Endothelial cell of umbilical vein (primary cell): ENCODE measurements at regions not wholly inside any gene's neighbourhood (a gene's known extent, or its start where the extent isn't known, plus 50 kb on each side); places are given as distances from the start of the nearest gene placed in this dataset.

Source experiments
- BruUV-seq: library from RNA; stranded (reverse); fragments of 400-500 nt; replicated peaks from 2 replicates; lab custom pipeline; 2021; lab: Mats Ljungman, UMichigan
- CTCF ChIA-PET: fragments of 300-600, 350-600 bp; sonication (Branson Sonifier 250); formaldehyde crosslinking; loops from one replicate; lab custom pipeline; 2021; ENCODE audit warnings: antibody characterized with exemption, inconsistent platforms; lab: Charles Lee
- POLR2A ChIA-PET: fragments of 300-600, 350-600 bp; sonication (Branson Sonifier 250); formaldehyde crosslinking; loops from one replicate; lab custom pipeline; 2021; ENCODE audit warnings: antibody characterized with exemption, inconsistent platforms; lab: Charles Lee
- DNase-seq: peaks from one replicate; pipeline ENCODE4 v3.0.0-alpha.2; 2011; ENCODE audit warnings: low read depth, low spot score
- FAIRE-seq: peaks from 2 replicates; lab custom pipeline; 2011; peaks lifted over from hg19 to GRCh38; lab: Jason Lieb, UNC
- H2AFZ ChIP-seq: 2 replicates; pipeline ENCODE4 v1.6.0; 2012; ENCODE audit warnings: low read depth, low read length, control low read depth, inconsistent platforms
- H3K27ac ChIP-seq: 2 replicates; pipeline ENCODE4 v1.5.1; 2011; ENCODE audit warnings: low read depth, mild to moderate bottlenecking, control low read depth, low read length, moderate library complexity; ENCODE audit not compliant: insufficient read depth
- H3K27me3 ChIP-seq, 2 experiments: 2 replicates each; pipeline versions ENCODE4 v1.6.0 to v1.6.1; 2011; ENCODE audit warnings: low read length in 2 of 2, mixed read lengths in 1 of 2; ENCODE audit not compliant: control insufficient read depth in 2 of 2, insufficient read depth in 2 of 2
- H3K36me3 ChIP-seq, 2 experiments: 2 replicates in 1 of 2; 3 replicates in 1 of 2; pipeline ENCODE4 v1.5.1; 2011; ENCODE audit warnings: low read length in 2 of 2, mild to moderate bottlenecking in 1 of 2, moderate library complexity in 1 of 2; ENCODE audit not compliant: control insufficient read depth in 2 of 2, insufficient read depth in 2 of 2; ENCODE audit errors: extremely low read depth in 1 of 2
- H3K4me1 ChIP-seq: 3 replicates; pipeline ENCODE4 v1.5.1; 2011; ENCODE audit warnings: mild to moderate bottlenecking, low read length; ENCODE audit not compliant: control insufficient read depth, insufficient read depth; ENCODE audit errors: extremely low read depth
- H3K4me2 ChIP-seq: 2 replicates; pipeline ENCODE4 v1.6.1; 2011; ENCODE audit warnings: low read length, control low read depth, mixed read lengths; ENCODE audit not compliant: insufficient read depth
- H3K4me3 ChIP-seq, 3 experiments: fragments of 200-600 bp in 1 of 3; sonication (generic), shearing (Covaris generic) in 1 of 3; replicated peaks in 1 of 3; 2 replicates each; pipeline ENCODE4 v1.5.1; 2011 to 2016; ENCODE audit warnings: control low read depth in 3 of 3, low read length in 3 of 3, mild to moderate bottlenecking in 2 of 3, inconsistent platforms in 1 of 3, low read depth in 1 of 3, moderate library complexity in 1 of 3; ENCODE audit not compliant: insufficient read depth in 1 of 3
- H3K79me2 ChIP-seq: 2 replicates; pipeline ENCODE4 v1.6.0; 2012; ENCODE audit warnings: low read length, inconsistent platforms; ENCODE audit not compliant: control insufficient read depth, insufficient read depth
- H3K9ac ChIP-seq: replicated peaks from 2 replicates; pipeline ENCODE3; 2011; ENCODE audit warnings: low read length, control low read depth; ENCODE audit not compliant: insufficient read depth; ENCODE audit errors: extremely low read depth
- H3K9me1 ChIP-seq: replicated peaks from 3 replicates; pipeline ENCODE4 v1.6.0; 2011; ENCODE audit warnings: mild to moderate bottlenecking, low read length; ENCODE audit not compliant: control insufficient read depth, insufficient read depth; ENCODE audit errors: extremely low read depth
- H3K9me3 ChIP-seq: replicated peaks from 2 replicates; pipeline ENCODE4 v1.5.1; 2012; ENCODE audit warnings: low read length, inconsistent platforms; ENCODE audit not compliant: control insufficient read depth, insufficient read depth
- H4K20me1 ChIP-seq: replicated peaks from 2 replicates; pipeline ENCODE3; 2011; ENCODE audit warnings: mild to moderate bottlenecking, low read length; ENCODE audit not compliant: control insufficient read depth, insufficient read depth; ENCODE audit errors: extremely low read depth
- CTCF ChIP-seq, 2 donors: IDR thresholded peaks; 1 replicate in 1 of 2; 2 replicates in 1 of 2; pipeline ENCODE4 v1.5.1; 2011; ENCODE audit warnings: low read length in 2 of 2, mild to moderate bottlenecking in 2 of 2, moderate library complexity in 2 of 2, control low read depth in 1 of 2, inconsistent platforms in 1 of 2, low read depth in 1 of 2; ENCODE audit not compliant: insufficient read depth in 1 of 2; ENCODE audit errors: extremely low read depth in 1 of 2
- EZH2 ChIP-seq: IDR thresholded peaks from 2 replicates; pipeline ENCODE4 v1.6.1; 2012; ENCODE audit warnings: borderline replicate concordance, low read depth, mild to moderate bottlenecking, moderate library complexity, low read length, inconsistent platforms; ENCODE audit not compliant: severe bottlenecking
- FOS ChIP-seq: IDR thresholded peaks from 2 replicates; pipeline ENCODE4 v1.6.1; 2011; ENCODE audit warnings: mild to moderate bottlenecking, low read length, moderate library complexity, borderline replicate concordance; ENCODE audit not compliant: insufficient read depth
- GATA2 ChIP-seq: IDR thresholded peaks from 2 replicates; pipeline ENCODE4 v1.7.0; 2011; ENCODE audit warnings: low read depth, mild to moderate bottlenecking, moderate library complexity, mixed read lengths, low read length; ENCODE audit not compliant: insufficient read length, insufficient read depth
- JUN ChIP-seq: IDR thresholded peaks from 2 replicates; pipeline ENCODE4 v1.6.1; 2011; ENCODE audit warnings: borderline replicate concordance, low read depth; ENCODE audit not compliant: insufficient read length, insufficient read depth
- MAX ChIP-seq: IDR thresholded peaks from 2 replicates; pipeline ENCODE4 v1.6.1; 2011; ENCODE audit not compliant: insufficient read depth, insufficient read length
- MYC ChIP-seq: IDR thresholded peaks from one replicate; pipeline ENCODE4 v1.6.1; 2011; ENCODE audit warnings: mild to moderate bottlenecking, low read depth, low read length
- POLR2A ChIP-seq: IDR thresholded peaks from 2 replicates; pipeline ENCODE4 v1.6.1; 2012; ENCODE audit warnings: low read depth, mild to moderate bottlenecking, control low read depth, low read length
- POLR2AphosphoS5 ChIP-seq: IDR thresholded peaks from 2 replicates; pipeline ENCODE4 v1.6.1; 2012; ENCODE audit warnings: low read depth, mild to moderate bottlenecking, control low read depth, low read length, moderate library complexity; ENCODE audit not compliant: insufficient read depth
- dilution Hi-C: fragments of 300-500 bp; cut with MboI; formaldehyde crosslinking; loops from one replicate; pipeline ENCODE4 v1.15.0; 2019; ENCODE audit warnings: low sequenced_read_pairs; ENCODE audit not compliant: extremely low pct_ligation_motif_present
- intact Hi-C: fragments of 100-400 bp; cut with micrococcal nuclease; formaldehyde crosslinking; loops from one replicate; pipeline ENCODE4 v1.10.0; 2022

GRCh38 chr2:38160516-38160915 is 84.6 kb upstream of the CYP1B1 start:
- dilution Hi-C loops (no loop called here), intact Hi-C loops (no loop called here)
- Histone ChIP-seq H3K4me3 (no peak overlapping the region), H3K4me1 (no peaks in the 10 kb centered on the region), H3K9me1 (no peaks in the 10 kb centered on the region), H3K27me3 (peaks cover 7 to 24% of the 10 kb centered on the region in 2 experiments), H3K79me2 (no peaks in the 10 kb centered on the region), H2AFZ (no peak overlapping the region), H3K9me3 (no peaks in the 10 kb centered on the region), H3K9ac (no peak overlapping the region), H3K4me2 (no peak overlapping the region), H4K20me1 (no peaks in the 10 kb centered on the region), H3K27ac (no peak overlapping the region), H3K36me3 (no peaks in the 10 kb centered on the region)
- DNase-seq: no peak
- no peak for TF ChIP-seq POLR2AphosphoS5
- no peak for TF ChIP-seq EZH2
- no peak for TF ChIP-seq MYC
- TF ChIP-seq POLR2A: no peak
- TF ChIP-seq MAX: no peak
- no peak for TF ChIP-seq JUN
- TF ChIP-seq GATA2: no peak
- POLR2A ChIA-PET: no interaction called here
- CTCF ChIA-PET: interaction anchor here (0.8 kb wide), 1 partner anchor 12 kb away, joined by 3 read pairs; no protein-coding TSS in a partner anchor
- no peak for FAIRE-seq
- no TSS peak for BruUV-seq

GRCh38 chr2:38159597-38159996 is 83.6 kb upstream of the CYP1B1 start:
- intact Hi-C loops (no loop called here), dilution Hi-C loops (no loop called here)
- TF ChIP-seq MAX (no peak), CTCF (IDR thresholded peaks at IDR 0.05; ENCODE audit: extremely low read depth in 1 of 2, insufficient read depth in 1 of 2, low read depth in 1 of 2, low read length in 2 of 2) (no peak), JUN (no peak), FOS (no peak), POLR2AphosphoS5 (no peak), GATA2 (no peak), EZH2 (no peak)
- DNase-seq: no peak
- FAIRE-seq: no peak
- no TSS peak for BruUV-seq
- Histone ChIP-seq H3K36me3 (no peaks in the 10 kb centered on the region), H3K9ac (no peak overlapping the region), H3K27ac (no peak overlapping the region), H3K9me1 (no peaks in the 10 kb centered on the region), H4K20me1 (no peaks in the 10 kb centered on the region), H3K4me3 (no peak overlapping the region), H3K4me2 (no peak overlapping the region), H3K9me3 (no peaks in the 10 kb centered on the region), H3K27me3 (peaks cover 9 to 33% of the 10 kb centered on the region in 2 experiments), H2AFZ (no peak overlapping the region), H3K4me1 (no peaks in the 10 kb centered on the region), H3K79me2 (no peaks in the 10 kb centered on the region)
- ChIA-PET POLR2A (no interaction called here), CTCF (interaction anchor here (0.8 kb wide), 1 partner anchor 11 kb away, joined by 3 read pairs; no protein-coding TSS in a partner anchor)
